ENCODE measurements at regions not wholly inside any gene's neighbourhood (a gene's known extent, or its start where the extent isn't known, plus 50 kb on each side); places are given as distances from the start of the nearest gene placed in this dataset.

DNA sequence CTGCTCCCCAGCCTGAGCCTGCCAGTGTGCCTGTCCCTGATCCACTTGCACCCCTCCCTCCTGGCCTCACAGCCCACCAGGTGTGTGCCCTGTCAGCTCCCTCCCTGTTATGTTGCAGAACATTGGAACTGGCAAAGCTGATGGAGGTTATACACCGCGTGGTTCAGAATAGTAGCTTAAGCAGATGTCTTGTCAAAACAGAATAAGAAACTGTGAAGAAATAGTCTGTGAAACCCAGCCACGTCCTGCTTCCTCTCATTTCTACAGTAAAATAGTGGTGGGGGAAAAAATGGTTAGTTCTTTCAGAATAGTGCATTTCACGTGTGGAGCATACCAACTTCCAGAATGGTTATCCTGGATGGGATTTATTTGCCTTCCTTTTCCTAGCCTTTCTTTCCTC is 161.2 kb upstream of the NAV2 start:
- Histone ChIP-seq H3K27ac (ENCODE audit: low read depth, low read length) (no peak overlapping the region), H3K4me3 (ENCODE audit: low read length) (no peak overlapping the region), H3K79me2 (ENCODE audit: control insufficient read depth, low read length) (no peaks in the 10 kb centered on the region), H3K4me1 (ENCODE audit: control insufficient read depth, low read length) (no peaks in the 10 kb centered on the region), H3K36me3 (ENCODE audit: control insufficient read depth, low read length) (no peaks in the 10 kb centered on the region), H3F3A (ENCODE audit: control insufficient read depth, insufficient read depth) (no peaks in the 10 kb centered on the region), H4K20me1 (ENCODE audit: control insufficient read depth, insufficient read depth, low read depth, low read length) (no peaks in the 10 kb centered on the region), H3K9me3 (ENCODE audit: control insufficient read depth, insufficient read depth, low read length) (no peaks in the 10 kb centered on the region), H3K4me2 (ENCODE audit: low read length) (no peak overlapping the region), H3K9me2 (replicated peaks; ENCODE audit: control insufficient read depth, low read length) (no peaks in the 10 kb centered on the region), H3K27me3 (ENCODE audit: control insufficient read depth, low read length) (no peaks in the 10 kb centered on the region)
- TF ChIP-seq EZH2phosphoT487 (IDR thresholded peaks at IDR 0.05; ENCODE audit: borderline replicate concordance, low read length) (no peak), CTCF (IDR thresholded peaks at IDR 0.05; ENCODE audit: low read depth, low read length, poor library complexity, severe bottlenecking) (no peak)

DNA sequence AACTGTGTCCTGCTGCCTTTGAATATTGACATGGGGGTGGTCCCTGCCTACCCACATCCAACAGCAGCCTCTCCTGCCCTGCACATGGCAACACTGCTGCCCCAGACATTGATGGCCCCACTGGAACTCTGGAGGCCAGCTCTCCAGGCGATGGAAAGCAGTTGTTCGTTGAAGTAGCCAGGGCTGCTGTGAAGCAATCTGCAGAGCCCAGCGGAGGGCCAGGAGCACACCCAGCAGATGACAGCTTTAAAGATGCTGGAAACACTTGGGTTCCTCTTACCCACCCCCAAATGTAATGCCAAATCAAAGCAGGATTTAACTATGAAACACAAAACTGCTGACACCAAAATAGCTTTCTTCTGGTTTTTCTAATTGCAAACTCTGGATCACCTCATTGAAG is 165.6 kb upstream of the NAV2 start:
- Histone ChIP-seq H3K27me3 (ENCODE audit: control insufficient read depth, low read length) (peaks cover 3% of the 10 kb centered on the region; the same call in 1 of the 2 replicates), H3K36me3 (ENCODE audit: control insufficient read depth, low read length) (no peaks in the 10 kb centered on the region), H4K20me1 (ENCODE audit: control insufficient read depth, insufficient read depth, low read depth, low read length) (no peaks in the 10 kb centered on the region), H3K79me2 (ENCODE audit: control insufficient read depth, low read length) (no peaks in the 10 kb centered on the region), H3K4me2 (ENCODE audit: low read length) (no peak overlapping the region), H3K27ac (ENCODE audit: low read depth, low read length) (no peak overlapping the region), H3K9me3 (ENCODE audit: control insufficient read depth, insufficient read depth, low read length) (no peaks in the 10 kb centered on the region), H3F3A (ENCODE audit: control insufficient read depth, insufficient read depth) (no peaks in the 10 kb centered on the region), H3K4me3 (ENCODE audit: low read length) (no peak overlapping the region), H3K4me1 (ENCODE audit: control insufficient read depth, low read length) (no peaks in the 10 kb centered on the region), H3K9me2 (replicated peaks; ENCODE audit: control insufficient read depth, low read length) (no peaks in the 10 kb centered on the region)
- TF ChIP-seq EZH2phosphoT487 (IDR thresholded peaks at IDR 0.05; ENCODE audit: borderline replicate concordance, low read length) (no peak), CTCF (IDR thresholded peaks at IDR 0.05; ENCODE audit: low read depth, low read length, poor library complexity, severe bottlenecking) (no peak)

DNA sequence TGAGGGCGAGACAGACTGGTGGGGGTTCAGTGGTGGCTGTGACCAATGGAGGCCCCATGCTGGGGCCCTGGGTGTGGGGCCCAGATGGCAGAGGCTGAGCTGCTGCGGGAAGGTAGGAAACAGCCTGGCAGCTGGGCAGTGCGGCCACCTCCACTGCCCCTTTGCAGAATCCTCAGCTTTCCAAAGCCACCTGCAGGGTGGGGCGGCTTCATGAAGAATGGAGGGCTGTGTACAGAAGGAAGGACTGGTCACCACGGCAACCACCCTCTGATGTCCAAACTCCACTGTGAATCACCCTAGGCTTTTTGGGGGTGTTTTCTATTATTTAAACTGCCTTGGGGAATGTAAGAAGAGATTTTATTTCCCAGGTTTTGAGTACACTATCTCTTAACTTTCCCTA is 166.3 kb upstream of the NAV2 start:
- Histone ChIP-seq H3K4me3 (ENCODE audit: low read length) (no peak overlapping the region), H4K20me1 (ENCODE audit: control insufficient read depth, insufficient read depth, low read depth, low read length) (no peaks in the 10 kb centered on the region), H3K27me3 (ENCODE audit: control insufficient read depth, low read length) (peaks cover 3% of the 10 kb centered on the region; the same call in 1 of the 2 replicates), H3K79me2 (ENCODE audit: control insufficient read depth, low read length) (no peaks in the 10 kb centered on the region), H3K4me1 (ENCODE audit: control insufficient read depth, low read length) (no peaks in the 10 kb centered on the region), H3K27ac (ENCODE audit: low read depth, low read length) (no peak overlapping the region), H3F3A (ENCODE audit: control insufficient read depth, insufficient read depth) (no peaks in the 10 kb centered on the region), H3K9me3 (ENCODE audit: control insufficient read depth, insufficient read depth, low read length) (no peaks in the 10 kb centered on the region), H3K9me2 (replicated peaks; ENCODE audit: control insufficient read depth, low read length) (no peaks in the 10 kb centered on the region), H3K4me2 (ENCODE audit: low read length) (no peak overlapping the region), H3K36me3 (ENCODE audit: control insufficient read depth, low read length) (no peaks in the 10 kb centered on the region)
- TF ChIP-seq CTCF (IDR thresholded peaks at IDR 0.05; ENCODE audit: low read depth, low read length, poor library complexity, severe bottlenecking) (no peak), EZH2phosphoT487 (IDR thresholded peaks at IDR 0.05; ENCODE audit: borderline replicate concordance, low read length) (no peak)
